ENCODE measurements at regions not wholly inside any gene's neighbourhood (a gene's known extent, or its start where the extent isn't known, plus 50 kb on each side); places are given as distances from the start of the nearest gene placed in this dataset.
A peak's percentile ranks its signal among the peaks of the same experiment; 100 is the strongest.
"Not testable (repeated sequence)": the region's sequence is repeated elsewhere in the genome, so short reads cannot be mapped to it uniquely, and the experiment has no call there.

- DNase-seq (ENCODE audit: low spot score): not testable (repeated sequence)
Observed at GRCh38 chr12:76971216-76971879, 92.5 kb upstream of the CSRP2 start.

DNA sequence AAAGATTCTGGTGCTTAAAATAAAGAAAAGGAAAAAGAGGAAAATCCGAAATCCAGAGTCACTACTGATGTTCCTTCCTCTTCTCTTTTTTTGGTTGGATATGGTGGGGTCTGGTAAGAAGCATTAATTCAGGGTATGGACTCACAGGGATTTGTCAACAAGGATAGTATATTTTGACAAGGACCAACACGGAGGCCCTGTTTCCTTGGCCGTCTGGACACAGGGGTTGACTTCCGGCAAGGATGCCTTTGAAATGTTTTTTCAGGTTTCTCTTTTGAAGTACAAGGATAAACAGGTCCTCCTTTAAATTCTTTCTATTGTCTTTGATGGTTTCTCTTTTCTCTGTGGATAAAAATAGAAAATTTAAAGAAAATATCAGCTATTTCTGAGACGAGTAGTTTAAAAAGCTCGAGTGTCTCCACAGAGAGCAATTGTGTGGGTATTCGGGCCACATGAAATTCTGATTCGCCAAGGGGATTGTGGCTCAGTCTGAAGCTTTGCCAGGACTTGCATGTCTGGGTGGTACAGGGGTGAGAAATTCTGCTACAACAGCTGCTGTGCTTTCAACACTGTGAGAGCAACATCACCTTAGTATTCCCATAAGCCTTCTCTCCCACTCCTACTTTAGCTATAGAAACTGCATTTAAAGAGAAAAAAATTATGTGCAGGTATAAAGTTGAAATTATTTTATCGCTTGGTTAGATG is 88.5 kb upstream of the CSRP2 start:
- no peak for DNase-seq (ENCODE audit: low spot score)

- no peak for DNase-seq (ENCODE audit: low spot score)
Observed at GRCh38 chr12:76964784-76965571, 86.2 kb upstream of the CSRP2 start.

- DNase-seq (ENCODE audit: low spot score): no peak
Observed at GRCh38 chr12:76962099-76962498, 83.3 kb upstream of the CSRP2 start.

- DNase-seq (ENCODE audit: low spot score): no peak
Observed at GRCh38 chr12:76957301-76957700, 78.5 kb upstream of the CSRP2 start.

DNA sequence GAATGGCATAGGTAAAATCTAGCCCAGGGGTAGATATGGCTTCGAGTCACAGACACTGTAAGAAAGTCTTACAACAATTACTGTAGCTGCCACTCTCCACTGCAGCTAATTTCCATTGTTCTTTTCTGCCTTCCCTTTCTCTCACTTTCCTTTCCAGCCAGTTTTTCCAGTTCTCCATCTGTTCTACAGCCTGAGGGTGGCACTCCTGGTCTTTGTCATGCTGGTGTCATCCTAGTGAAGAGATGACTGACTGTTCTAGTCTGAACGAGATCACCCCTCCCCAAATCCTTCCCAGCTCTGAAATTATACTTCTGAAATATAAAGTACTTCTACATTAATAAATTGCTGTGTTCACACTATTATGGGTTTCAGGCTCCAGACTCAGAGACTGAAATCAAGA is 74.2 kb upstream of the CSRP2 start:
- DNase-seq (ENCODE audit: low spot score): peak; percentile 8

- DNase-seq (ENCODE audit: low spot score): no peak
Observed at GRCh38 chr12:76948879-76949278, 70.1 kb upstream of the CSRP2 start.

DNA sequence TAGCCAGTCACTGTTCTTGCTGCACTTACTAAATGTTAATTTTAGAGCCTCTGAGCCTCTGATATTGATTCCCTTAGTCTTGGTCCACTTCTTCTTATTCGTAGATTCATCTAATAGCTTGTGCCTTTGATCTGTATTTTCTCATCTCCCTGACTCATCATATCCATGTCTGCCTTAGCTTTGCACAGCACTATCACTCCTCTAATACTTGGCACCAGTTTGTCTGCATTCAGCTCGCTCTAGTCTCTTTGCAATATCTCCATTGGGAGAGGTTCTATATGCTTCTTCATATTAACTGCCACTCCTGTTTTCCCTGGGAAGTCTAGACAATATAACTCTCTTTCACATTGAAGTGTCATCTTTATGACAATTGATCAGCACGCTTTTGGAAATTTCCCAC is 68.5 kb upstream of the CSRP2 start:
- no peak for DNase-seq (ENCODE audit: low spot score)

- DNase-seq (ENCODE audit: low spot score): no peak
Observed at GRCh38 chr12:76946446-76946845, 67.6 kb upstream of the CSRP2 start.

GRCh38 chr12:76945867-76946266 is 67.0 kb upstream of the CSRP2 start:
- DNase-seq (ENCODE audit: low spot score): no peak

GRCh38 chr12:76944892-76945291 is 66.1 kb upstream of the CSRP2 start:
- DNase-seq (ENCODE audit: low spot score): no peak

DNA sequence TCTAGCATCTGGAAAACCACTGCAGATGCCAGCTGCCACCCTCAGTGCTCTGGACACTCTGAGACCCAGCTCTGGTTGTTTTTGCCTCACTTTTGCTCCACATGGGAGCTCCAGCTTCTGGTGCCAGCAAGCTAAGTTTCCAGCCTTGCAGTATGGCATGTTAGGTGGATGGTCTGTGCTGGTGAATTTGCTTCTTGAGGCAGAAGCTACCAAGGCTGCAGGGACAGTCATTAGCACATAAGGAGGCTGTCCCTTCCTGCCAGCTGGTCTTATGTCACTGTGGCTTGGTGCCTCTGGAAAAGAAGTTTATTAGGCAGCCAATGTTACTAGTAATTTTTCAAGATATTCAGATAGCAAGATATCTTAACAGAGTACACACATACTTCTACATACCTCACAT is 64.2 kb upstream of the CSRP2 start:
- DNase-seq (ENCODE audit: low spot score): no peak

- no peak for DNase-seq (ENCODE audit: low spot score)
Observed at GRCh38 chr12:76942267-76942666, 63.4 kb upstream of the CSRP2 start.

- no peak for DNase-seq (ENCODE audit: low spot score)
Observed at GRCh38 chr12:76940671-76941445, 62.0 kb upstream of the CSRP2 start.

DNA sequence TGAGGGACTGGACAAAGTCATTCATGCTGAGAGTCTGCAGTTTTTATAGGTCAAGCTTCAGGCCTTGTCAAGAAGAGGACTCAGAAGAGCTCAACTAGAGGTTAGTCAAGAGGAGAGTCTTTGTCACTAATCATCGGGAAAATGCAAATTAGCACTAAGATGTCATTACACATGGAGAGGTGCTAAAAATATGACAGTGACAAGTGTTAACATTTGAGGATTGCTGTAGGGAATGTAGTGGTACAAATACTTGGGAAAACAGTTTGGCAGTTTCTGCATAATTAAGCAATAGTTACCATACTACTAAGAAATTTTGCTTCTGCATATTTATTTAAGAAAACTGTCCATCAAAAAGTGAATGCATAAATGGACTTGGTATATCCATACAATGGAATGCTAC is 60.9 kb upstream of the CSRP2 start:
- no peak for DNase-seq (ENCODE audit: low spot score)

DNA sequence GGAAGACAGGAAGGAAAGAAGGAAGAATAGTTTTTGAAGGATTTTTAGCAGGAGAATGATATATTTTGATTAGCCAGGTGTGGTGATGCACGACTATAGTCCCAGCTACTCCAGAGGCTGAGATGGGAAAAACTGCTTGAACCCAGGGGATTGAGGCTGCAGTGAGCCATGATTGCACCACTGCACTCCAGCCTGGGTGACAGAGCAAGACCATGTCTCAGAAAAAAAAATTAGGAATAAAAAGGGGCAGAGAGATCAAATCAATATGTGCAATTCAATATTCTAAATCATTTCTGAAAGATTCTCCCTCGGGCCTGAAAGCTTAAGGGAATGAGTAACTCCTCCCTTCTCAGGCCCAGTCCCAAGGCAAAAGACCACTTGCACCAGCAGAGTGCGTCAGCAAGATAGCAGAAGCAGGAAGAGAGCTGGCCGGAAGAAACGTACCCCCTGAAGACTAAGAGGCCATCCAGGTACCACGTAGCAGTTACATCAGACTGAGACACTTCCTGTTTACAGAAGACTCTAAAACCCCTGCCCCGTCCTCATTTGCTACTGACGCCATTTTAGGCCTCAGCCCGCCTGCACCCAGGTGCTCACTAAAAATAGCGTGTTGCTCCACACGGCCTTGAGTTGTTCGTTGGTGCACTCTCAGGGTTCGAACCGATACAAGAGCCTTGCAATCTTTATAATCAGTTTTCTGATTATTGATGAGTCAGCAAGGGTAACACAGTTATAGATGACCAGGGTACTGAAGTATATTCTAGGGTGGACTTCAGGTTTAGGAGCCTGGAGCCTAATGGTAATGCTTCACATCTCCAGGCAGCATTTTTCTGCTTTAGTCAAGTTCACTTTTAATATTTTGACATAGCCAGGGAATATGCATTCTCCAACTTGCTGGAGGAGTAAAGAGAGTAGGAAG is 57.7 kb upstream of the CSRP2 start:
- DNase-seq (ENCODE audit: low spot score): no peak

GRCh38 chr12:76933392-76933791 is 54.6 kb upstream of the CSRP2 start:
- DNase-seq (ENCODE audit: low spot score): not testable (repeated sequence)

GRCh38 chr12:76929499-76929898 is 50.7 kb upstream of the CSRP2 start:
- DNase-seq (ENCODE audit: low spot score): no peak

Data from HT-29 (cell line).